Activated CD4-positive, alpha-beta T cell treated with anti-CD3 and anti-CD28 coated beads for 36 hours (primary cell): ENCODE measurements at regions not wholly inside any gene's neighbourhood (a gene's known extent, or its start where the extent isn't known, plus 50 kb on each side); places are given as distances from the start of the nearest gene placed in this dataset.

Experiments
- ATAC-seq: fragments of 200-7000 bp; cut with Tn5 transposase; one replicate; pipeline ENCODE4 v1.10.0; 2021; ENCODE audit warnings: mild to moderate bottlenecking, moderate library complexity
- CTCF ChIA-PET: fragments of 350-600 bp; sonication (Branson Sonifier 250); formaldehyde crosslinking; loops from one replicate; lab custom pipeline; 2021; ENCODE audit warnings: antibody characterized with exemption; lab: Charles Lee
- POLR2A ChIA-PET: fragments of 350-600 bp; sonication (Branson Sonifier 250); formaldehyde crosslinking; loops from one replicate; lab custom pipeline; 2021; ENCODE audit warnings: antibody characterized with exemption, inconsistent platforms; lab: Charles Lee
- DNase-seq: peaks from one replicate; pipeline ENCODE4 v3.0.0-alpha.2; 2020
- H3K27ac Mint-ChIP-seq: one replicate; pipeline ENCODE4 v1.8.0; 2021; ENCODE audit warnings: mixed read lengths
- H3K27me3 Mint-ChIP-seq: one replicate; pipeline ENCODE4 v1.8.0; 2021; ENCODE audit warnings: mixed read lengths
- H3K36me3 Mint-ChIP-seq: one replicate; pipeline ENCODE4 v1.8.0; 2021; ENCODE audit warnings: low read depth, mixed read lengths
- H3K4me1 Mint-ChIP-seq: one replicate; pipeline ENCODE4 v1.8.0; 2021; ENCODE audit warnings: mixed read lengths
- H3K4me3 Mint-ChIP-seq: one replicate; pipeline ENCODE4 v1.8.0; 2021; ENCODE audit warnings: mild to moderate bottlenecking, moderate library complexity, mixed read lengths
- H3K9me3 Mint-ChIP-seq: one replicate; pipeline ENCODE4 v1.8.0; 2021; ENCODE audit warnings: low read depth, mixed read lengths
- intact Hi-C, 2 experiments: fragments of 100-400 bp; cut with DNase I in 1 of 2; cut with micrococcal nuclease in 1 of 2; formaldehyde crosslinking; loops; one replicate each; pipeline versions ENCODE4 v1.14.2 to v1.15.1; 2022 to 2024; cut with DNase I, micrococcal nuclease

DNA sequence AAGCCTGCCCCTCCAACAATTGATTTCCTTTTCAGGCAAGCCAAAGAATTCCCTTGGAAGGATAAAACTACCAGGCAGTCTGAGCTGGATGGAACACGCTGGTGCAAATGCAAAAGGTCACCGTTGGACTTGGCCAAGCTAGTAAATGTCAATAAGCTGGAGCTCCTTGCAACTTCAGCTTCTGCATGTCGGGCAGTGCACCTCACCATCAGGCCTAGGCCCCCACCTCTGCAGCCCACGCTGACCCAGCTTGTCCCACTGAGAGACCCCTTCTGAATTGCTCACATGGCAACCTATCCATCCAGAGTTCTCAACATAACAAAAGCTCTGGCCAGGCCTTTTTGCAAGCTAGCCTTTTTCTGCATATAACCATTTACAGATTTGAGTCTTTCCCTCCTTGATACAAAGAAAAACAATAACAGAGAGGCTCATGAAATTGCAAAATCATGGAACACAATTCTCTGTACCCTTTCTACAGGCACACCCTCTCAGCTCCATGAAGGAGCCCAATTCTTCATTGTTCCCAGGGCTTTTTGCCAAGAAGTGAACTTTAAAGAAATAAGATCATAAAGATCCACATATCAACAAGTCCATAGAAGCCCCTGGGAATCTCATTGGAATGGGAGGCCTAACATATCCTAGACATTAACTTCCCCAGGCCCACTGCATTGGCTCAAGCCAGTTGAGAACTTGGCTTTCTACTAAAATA is 123.9 kb upstream of the SLIT3 start:
- Mint-ChIP-seq H3K27ac (no peak overlapping the region), H3K4me3 (no peak overlapping the region), H3K9me3 (no peaks in the 10 kb centered on the region), H3K27me3 (peaks cover 7% of the 10 kb centered on the region), H3K36me3 (no peaks in the 10 kb centered on the region), H3K4me1 (no peaks in the 10 kb centered on the region)
- ChIA-PET CTCF (no interaction called here), POLR2A (no interaction called here)
- intact Hi-C loops, result no loop called here
- ATAC-seq (no peak), DNase-seq (no peak)

DNA sequence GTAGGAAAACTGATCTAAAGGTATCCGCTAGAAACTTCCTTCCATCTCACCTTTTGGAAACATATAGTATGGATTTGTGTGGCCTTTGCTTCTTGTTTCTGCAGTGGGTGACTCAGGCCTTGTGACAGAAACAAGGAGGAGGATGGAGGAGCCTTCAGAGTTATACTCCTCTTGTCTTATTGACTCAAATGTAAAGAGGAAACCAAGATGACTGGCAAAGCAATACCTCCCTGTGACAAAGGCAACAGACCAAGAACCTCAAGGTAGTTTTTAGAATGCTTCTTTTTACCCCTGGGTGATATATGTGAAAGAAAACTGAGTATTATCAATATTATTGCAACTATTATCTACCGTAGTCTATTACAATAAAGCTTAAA is 123.3 kb upstream of the SLIT3 start:
- no peak for ATAC-seq
- Mint-ChIP-seq H3K36me3 (no peaks in the 10 kb centered on the region), H3K27me3 (peaks cover 8% of the 10 kb centered on the region), H3K4me1 (no peaks in the 10 kb centered on the region), H3K27ac (no peak overlapping the region), H3K9me3 (no peaks in the 10 kb centered on the region), H3K4me3 (no peak overlapping the region)
- no peak for DNase-seq
- POLR2A ChIA-PET, result no interaction called here
- CTCF ChIA-PET, result no interaction called here
- intact Hi-C loops, result no loop called here

DNA sequence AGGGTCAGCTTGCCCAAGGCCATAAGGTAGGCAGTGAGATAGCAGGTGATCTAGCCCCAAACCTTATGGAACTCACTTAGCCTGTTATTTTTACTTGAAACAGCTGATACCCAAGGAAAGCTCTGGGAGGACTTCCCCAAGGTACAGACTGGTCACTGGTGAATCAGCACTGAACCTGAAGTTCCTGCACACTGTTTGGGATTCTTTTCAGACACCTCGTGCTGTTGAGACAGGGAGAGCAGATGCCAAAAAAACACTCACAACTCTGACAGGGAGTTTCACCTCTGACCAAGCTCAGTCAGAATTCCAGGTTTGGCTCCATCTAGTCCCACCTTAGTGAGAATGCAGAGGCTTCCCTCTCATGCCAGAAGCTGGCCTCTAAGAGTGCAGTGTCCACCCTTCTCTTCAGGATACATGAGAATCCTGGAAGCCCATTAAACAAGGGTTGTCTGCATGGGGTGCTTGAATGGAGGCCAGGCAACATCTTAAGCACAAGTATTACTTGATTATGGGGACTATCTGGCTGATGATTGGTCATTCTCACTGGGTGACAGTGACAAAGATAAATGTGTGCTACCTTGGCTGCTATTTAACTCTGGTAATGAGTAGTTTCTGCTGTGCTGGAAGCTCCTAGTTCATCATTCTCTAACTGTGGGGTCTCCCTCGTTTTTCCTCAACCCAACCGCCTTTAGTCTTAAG is 122.8 kb upstream of the SLIT3 start:
- H3K9me3 Mint-ChIP-seq, result no peaks in the 10 kb centered on the region
- intact Hi-C loops, result no loop called here
- no peaks in the 10 kb centered on the region for H3K36me3 Mint-ChIP-seq

DNA sequence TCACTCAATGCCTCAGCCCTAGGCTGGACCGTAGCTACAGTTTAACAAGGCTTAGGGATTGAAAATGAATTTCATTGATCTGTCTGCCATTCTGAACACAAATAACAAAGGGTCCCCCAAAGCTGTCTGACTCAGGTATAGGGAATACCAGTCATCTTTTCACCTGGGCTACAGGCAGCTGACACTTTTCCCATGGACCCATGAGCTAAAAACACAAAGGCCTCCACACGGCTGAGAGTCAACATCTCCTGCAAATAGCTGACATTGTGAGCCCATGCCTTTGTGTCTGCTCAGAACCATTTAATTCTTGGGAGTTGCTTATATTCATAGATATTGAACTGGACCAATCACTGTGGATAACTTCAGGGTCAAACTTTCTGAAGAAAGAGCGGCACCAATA is 121.1 kb upstream of the SLIT3 start:
- CTCF ChIA-PET, result no interaction called here
- peaks cover 8% of the 10 kb centered on the region for H3K27me3 Mint-ChIP-seq
- H3K27ac Mint-ChIP-seq, result no peak overlapping the region
- H3K9me3 Mint-ChIP-seq, result no peaks in the 10 kb centered on the region
- H3K4me1 Mint-ChIP-seq, result no peaks in the 10 kb centered on the region
- intact Hi-C loops, result no loop called here
- DNase-seq (no peak), ATAC-seq (no peak)
- no peak overlapping the region for H3K4me3 Mint-ChIP-seq
- POLR2A ChIA-PET, result interaction anchor here (1.1 kb wide), 1 partner anchor 11 kb away, joined by 3 read pairs; no protein-coding TSS in a partner anchor
- H3K36me3 Mint-ChIP-seq, result no peaks in the 10 kb centered on the region

More for the DNA sequence above, 122.8 kb upstream of the SLIT3 start:
- H3K27me3 Mint-ChIP-seq, result peaks cover 8% of the 10 kb centered on the region
- CTCF ChIA-PET, result no interaction called here
- no peak overlapping the region for H3K4me3 Mint-ChIP-seq
- H3K4me1 Mint-ChIP-seq, result no peaks in the 10 kb centered on the region
- ATAC-seq (no peak), DNase-seq (no peak)
- POLR2A ChIA-PET, result no interaction called here
- H3K27ac Mint-ChIP-seq, result no peak overlapping the region

DNA sequence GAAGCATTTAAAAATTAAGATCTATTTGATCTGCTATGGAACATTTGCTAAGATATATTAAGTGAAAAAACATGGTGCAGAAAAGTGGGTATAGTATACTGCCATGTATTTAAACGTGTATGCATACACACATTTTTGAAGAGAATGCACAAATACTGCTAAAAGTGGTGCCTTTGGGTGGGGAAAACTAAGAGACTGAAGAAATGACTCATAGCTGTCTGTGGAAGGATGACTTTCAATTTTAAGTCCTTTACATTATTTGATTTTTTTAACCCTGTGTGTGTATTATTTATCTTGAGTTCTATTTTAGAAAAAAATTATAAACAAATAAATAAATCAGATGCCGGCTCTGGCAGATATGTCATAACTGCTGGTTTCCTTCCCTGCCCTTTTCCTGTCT is 120.7 kb upstream of the SLIT3 start:
- DNase-seq (no peak), ATAC-seq (no peak)
- Mint-ChIP-seq H3K4me3 (no peak overlapping the region), H3K4me1 (no peaks in the 10 kb centered on the region), H3K27ac (no peak overlapping the region), H3K27me3 (peaks cover 8% of the 10 kb centered on the region), H3K36me3 (no peaks in the 10 kb centered on the region), H3K9me3 (no peaks in the 10 kb centered on the region)
- POLR2A ChIA-PET, result interaction anchor here (1.1 kb wide), 1 partner anchor 11 kb away, joined by 3 read pairs; no protein-coding TSS in a partner anchor
- intact Hi-C loops, result no loop called here
- CTCF ChIA-PET, result no interaction called here

DNA sequence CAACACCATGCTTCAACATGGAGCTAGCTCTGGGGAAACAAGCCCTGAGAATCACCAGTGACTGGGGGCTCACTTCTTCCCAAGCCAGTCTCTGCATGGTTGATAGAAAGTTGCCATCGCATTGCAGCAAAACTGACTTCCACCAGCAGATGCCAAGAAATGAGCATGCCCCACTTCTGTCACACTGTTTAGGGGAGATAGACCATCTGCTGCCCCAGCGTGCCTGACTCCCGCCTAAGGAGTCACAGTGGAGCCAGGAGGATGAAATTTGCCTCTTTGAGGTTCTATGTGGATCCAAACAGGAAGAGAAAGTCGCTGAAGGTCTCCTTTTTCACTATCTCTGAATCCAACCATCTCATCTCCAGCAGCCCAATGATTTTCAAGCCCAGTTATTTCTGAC is 116.7 kb upstream of the SLIT3 start:
- H3K4me3 Mint-ChIP-seq, result no peak overlapping the region
- no peaks in the 10 kb centered on the region for H3K4me1 Mint-ChIP-seq
- ChIA-PET POLR2A (no interaction called here), CTCF (no interaction called here)
- ATAC-seq, result no peak
- no peaks in the 10 kb centered on the region for H3K36me3 Mint-ChIP-seq
- H3K27me3 Mint-ChIP-seq, result peaks cover 6% of the 10 kb centered on the region
- H3K27ac Mint-ChIP-seq, result no peak overlapping the region
- DNase-seq, result no peak
- intact Hi-C loops, result no loop called here
- no peaks in the 10 kb centered on the region for H3K9me3 Mint-ChIP-seq

DNA sequence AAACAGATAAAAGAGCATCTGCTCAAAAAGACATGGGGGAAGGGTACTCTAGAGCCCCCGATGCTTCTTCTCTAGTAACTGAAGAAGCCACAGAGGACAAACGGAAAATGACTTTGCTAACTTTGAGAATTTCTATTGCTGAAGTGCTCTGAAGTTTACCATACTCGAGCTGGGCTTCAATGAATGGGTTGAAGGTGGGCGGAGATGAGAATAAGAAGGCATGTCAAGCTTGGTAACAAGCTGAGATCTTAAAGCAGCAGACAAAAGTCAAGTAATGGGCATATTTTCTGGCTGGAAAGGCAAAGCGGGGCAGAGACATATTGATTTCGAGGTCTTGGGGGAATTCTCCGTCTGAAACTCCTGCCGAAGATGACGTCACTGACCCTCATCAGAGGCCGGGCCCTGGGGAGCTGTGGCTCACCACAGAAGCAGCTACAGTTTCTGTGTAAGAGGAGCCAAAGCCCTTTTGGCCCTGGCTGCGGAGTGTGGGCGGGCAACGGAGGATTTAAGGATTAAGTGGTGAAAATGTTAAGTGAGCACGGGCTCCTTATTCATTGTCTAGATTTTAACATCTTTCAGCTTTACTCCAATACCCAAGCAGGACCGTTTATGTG is 115.8 kb upstream of the SLIT3 start:
- Mint-ChIP-seq H3K27ac (no peak overlapping the region), H3K27me3 (peaks cover 6% of the 10 kb centered on the region), H3K4me1 (no peaks in the 10 kb centered on the region), H3K9me3 (no peaks in the 10 kb centered on the region), H3K4me3 (no peak overlapping the region), H3K36me3 (no peaks in the 10 kb centered on the region)
- ATAC-seq (no peak), DNase-seq (no peak)
- intact Hi-C loops, result no loop called here
- ChIA-PET CTCF (no interaction called here), POLR2A (no interaction called here)

DNA sequence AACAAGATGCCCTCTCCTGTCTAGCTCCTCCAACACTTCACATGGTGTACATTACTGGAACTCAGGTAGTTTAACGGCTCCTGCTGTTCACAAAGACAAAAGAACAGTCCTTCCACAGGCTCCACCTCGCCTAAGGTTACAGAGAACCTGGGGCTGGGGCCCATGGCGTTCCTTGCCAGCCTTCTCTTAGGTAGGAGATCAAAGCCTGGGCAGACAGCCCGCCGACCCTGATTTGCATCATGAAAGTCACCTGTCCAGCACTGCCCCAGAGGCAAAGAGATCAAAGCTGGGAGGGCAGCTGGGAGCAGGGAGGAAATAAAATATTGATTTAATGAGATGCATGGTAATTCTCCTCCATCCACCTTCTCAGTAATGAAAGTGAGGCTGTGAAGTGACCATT is 115.0 kb upstream of the SLIT3 start:
- Mint-ChIP-seq H3K36me3 (no peaks in the 10 kb centered on the region), H3K27me3 (peaks cover 5% of the 10 kb centered on the region), H3K27ac (no peak overlapping the region), H3K4me3 (no peak overlapping the region), H3K4me1 (no peaks in the 10 kb centered on the region), H3K9me3 (no peaks in the 10 kb centered on the region)
- CTCF ChIA-PET, result no interaction called here
- intact Hi-C loops, result no loop called here
- ATAC-seq (no peak), DNase-seq (no peak)
- POLR2A ChIA-PET, result no interaction called here

DNA sequence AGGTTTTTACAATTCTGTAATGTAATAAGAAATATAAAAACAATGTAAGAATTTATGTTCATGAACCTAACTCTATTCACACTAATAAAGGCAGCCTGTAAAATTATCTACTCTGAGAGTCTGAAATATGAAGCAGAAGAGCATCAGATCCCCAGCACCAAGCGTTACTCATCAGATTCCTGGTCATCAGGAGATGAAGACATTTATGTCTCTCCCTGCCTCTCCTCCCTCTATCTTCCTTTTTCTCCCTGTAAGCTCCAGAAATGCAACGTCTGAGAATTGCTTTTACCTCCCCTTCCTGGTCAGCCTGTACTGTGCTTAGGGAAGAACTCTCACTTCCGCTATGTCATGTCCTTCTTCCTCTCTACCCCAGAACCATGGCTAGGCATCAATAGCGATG is 114.4 kb upstream of the SLIT3 start:
- ATAC-seq, result no peak
- intact Hi-C loops, result no loop called here
- Mint-ChIP-seq H3K9me3 (no peaks in the 10 kb centered on the region), H3K27me3 (peaks cover 5% of the 10 kb centered on the region), H3K4me3 (no peak overlapping the region), H3K27ac (no peak overlapping the region), H3K4me1 (no peaks in the 10 kb centered on the region), H3K36me3 (no peaks in the 10 kb centered on the region)
- ChIA-PET POLR2A (no interaction called here), CTCF (no interaction called here)
- no peak for DNase-seq

DNA sequence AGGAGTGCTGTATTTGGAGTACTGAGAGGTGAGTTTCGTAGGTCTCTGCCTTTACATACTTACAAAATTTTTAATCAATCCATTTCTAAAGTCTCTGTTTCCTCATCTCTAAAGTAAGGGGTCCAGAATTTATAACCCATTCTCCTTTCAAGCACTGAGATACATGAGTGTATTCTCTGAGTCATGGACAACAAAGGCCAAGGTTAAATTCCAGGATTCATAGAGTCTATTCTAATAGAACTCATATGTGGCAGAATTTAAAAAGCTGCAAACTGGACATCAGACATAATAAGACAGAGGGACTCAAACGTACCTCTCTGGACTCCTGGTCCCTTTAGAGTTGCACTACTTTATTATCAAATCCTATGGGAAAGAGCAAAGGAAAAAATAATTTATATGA is 112.5 kb upstream of the SLIT3 start:
- Mint-ChIP-seq H3K4me1 (no peaks in the 10 kb centered on the region), H3K36me3 (no peaks in the 10 kb centered on the region), H3K9me3 (no peaks in the 10 kb centered on the region), H3K27me3 (peaks cover 3% of the 10 kb centered on the region), H3K27ac (no peak overlapping the region), H3K4me3 (no peak overlapping the region)
- DNase-seq (no peak), ATAC-seq (no peak)
- ChIA-PET POLR2A (no interaction called here), CTCF (no interaction called here)
- intact Hi-C loops, result loop anchor here in 1 of 2 experiments (1.0 kb wide), 1 partner anchor 19 kb away; no protein-coding TSS in a partner anchor

DNA sequence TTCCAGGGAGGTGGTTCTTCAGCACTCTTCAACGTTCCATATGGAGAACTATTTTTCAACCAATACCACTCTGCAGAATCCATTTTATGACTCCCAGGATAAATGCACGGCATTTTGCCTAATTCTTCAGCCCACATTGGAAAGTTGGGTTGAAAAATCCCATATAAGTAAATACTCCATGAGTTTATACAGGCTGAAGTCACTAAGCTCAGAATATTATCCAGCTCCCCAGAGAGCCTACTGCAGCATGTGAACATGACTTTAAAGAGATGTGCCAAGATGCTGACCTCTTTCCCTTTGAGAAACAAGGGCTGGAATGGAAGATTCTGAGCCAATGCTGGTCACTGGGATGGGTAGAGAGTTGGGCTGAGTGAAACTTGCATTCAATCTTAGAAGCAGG is 111.9 kb upstream of the SLIT3 start:
- ChIA-PET POLR2A (no interaction called here), CTCF (no interaction called here)
- peaks cover 5% of the 10 kb centered on the region for H3K27me3 Mint-ChIP-seq

More for the DNA sequence above, 111.9 kb upstream of the SLIT3 start:
- Mint-ChIP-seq H3K36me3 (no peaks in the 10 kb centered on the region), H3K27ac (no peak overlapping the region), H3K9me3 (no peaks in the 10 kb centered on the region), H3K4me1 (no peaks in the 10 kb centered on the region), H3K4me3 (no peak overlapping the region)
- DNase-seq, result no peak
- intact Hi-C loops, result loop anchor here in 1 of 2 experiments (1.0 kb wide), 1 partner anchor 19 kb away; no protein-coding TSS in a partner anchor
- no peak for ATAC-seq
